ENCODE measurements at regions not wholly inside any gene's neighbourhood (a gene's known extent, or its start where the extent isn't known, plus 50 kb on each side); places are given as distances from the start of the nearest gene placed in this dataset.

- POLR2A ChIA-PET: no interaction called here
- Histone ChIP-seq H3K79me2 (ENCODE audit: insufficient read depth, low read length) (no peaks in the 10 kb centered on the region), H3K27me3 (ENCODE audit: insufficient read depth, low read length) (no peaks in the 10 kb centered on the region), H3K4me2 (ENCODE audit: low read length) (no peak overlapping the region), H3K4me1 (ENCODE audit: control insufficient read depth in 1 of 2, insufficient read depth in 2 of 2, low read length in 2 of 2) (peaks cover 0 to 18% of the 10 kb centered on the region in 2 experiments; a peak in 2 of 4 replicates), H4K20me1 (ENCODE audit: insufficient read depth) (no peaks in the 10 kb centered on the region), H3K4me3 (replicated peaks in 1 of 2; ENCODE audit: low read depth in 1 of 2, low read length in 2 of 2) (no peak overlapping the region), H3K9me2 (ENCODE audit: insufficient read depth) (no peaks in the 10 kb centered on the region), H2AFZ (ENCODE audit: low read depth, low read length, poor library complexity, severe bottlenecking) (no peak overlapping the region), H3K9me3 (ENCODE audit: control insufficient read depth in 1 of 2, insufficient read depth in 1 of 2, low read depth in 1 of 2, low read length in 2 of 2) (no peaks in the 10 kb centered on the region), H3K36me3 (ENCODE audit: control insufficient read depth in 1 of 2, insufficient read depth in 2 of 2, low read length in 2 of 2) (no peaks in the 10 kb centered on the region), H3K27ac (ENCODE audit: low read depth, low read length) (no peak overlapping the region), H3K9ac (ENCODE audit: low read length) (no peak overlapping the region)
- no peak for TF ChIP-seq TCF7L2 (IDR thresholded peaks at IDR 0.05; ENCODE audit: borderline replicate concordance, extremely low read depth, insufficient read depth, insufficient read length)
- no peak for TF ChIP-seq SIN3A (IDR thresholded peaks at IDR 0.05; ENCODE audit: low read depth)
- no peak for TF ChIP-seq POLR2AphosphoS5 (IDR thresholded peaks at IDR 0.05; ENCODE audit: low read depth, low read length)
- TF ChIP-seq ZFX (IDR thresholded peaks at IDR 0.05): no peak
- no peak for TF ChIP-seq SRF (IDR thresholded peaks at IDR 0.05; ENCODE audit: low read depth)
- no peak for TF ChIP-seq RAD21 (IDR thresholded peaks at IDR 0.05; ENCODE audit: low read depth)
- TF ChIP-seq CBX3 (IDR thresholded peaks at IDR 0.05; ENCODE audit: low read depth): no peak
- no peak for TF ChIP-seq ELF1 (IDR thresholded peaks at IDR 0.05; ENCODE audit: borderline replicate concordance, low read depth)
- TF ChIP-seq YY1 (IDR thresholded peaks at IDR 0.05; ENCODE audit: extremely low read depth, insufficient replicate concordance, low read depth, low read length): no peak
- TF ChIP-seq EZH2phosphoT487 (IDR thresholded peaks at IDR 0.05; ENCODE audit: borderline replicate concordance): no peak
- TF ChIP-seq, protein P1, sequence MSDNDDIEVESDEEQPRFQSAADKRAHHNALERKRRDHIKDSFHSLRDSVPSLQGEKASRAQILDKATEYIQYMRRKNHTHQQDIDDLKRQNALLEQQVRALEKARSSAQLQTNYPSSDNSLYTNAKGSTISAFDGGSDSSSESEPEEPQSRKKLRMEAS (IDR thresholded peaks at IDR 0.05): no peak
- no peak for TF ChIP-seq EZH2 (IDR thresholded peaks at IDR 0.05)
- DNase-seq (ENCODE audit: low read depth, low spot score): no peak
- CTCF ChIA-PET: no interaction called here
- BruUV-seq (replicated peaks): no TSS peak
- no peak for ATAC-seq
- RAD21 ChIA-PET (ENCODE audit: low non-redundant PET in 1 of 2, low total read pairs in 2 of 2, uncharacterized antibody in 2 of 2, unreplicated experiment in 2 of 2): no interaction called here
- intact Hi-C loops (cut with micrococcal nuclease): no loop called here
These were observed 138.6 kb upstream of the LGR5 start for GRCh38 chr12:71300772-71301675.

Measured in HCT116 (cell line).